AG04450 (cell line): ENCODE measurements at regions not wholly inside any gene's neighbourhood (a gene's known extent, or its start where the extent isn't known, plus 50 kb on each side); places are given as distances from the start of the nearest gene placed in this dataset.
"Not testable (repeated sequence)": the region's sequence is repeated elsewhere in the genome, so short reads cannot be mapped to it uniquely, and the experiment has no call there.

Source experiments
- CTCF ChIA-PET: fragments of 300-600, 350-600 bp; formaldehyde crosslinking; extraction: SDS; loops from one replicate; lab custom pipeline; 2022; ENCODE audit warnings: antibody characterized with exemption, inconsistent platforms; lab: Charles Lee
- POLR2A ChIA-PET: fragments of 350-600 bp; formaldehyde crosslinking; extraction: SDS; loops from one replicate; lab custom pipeline; 2021; ENCODE audit warnings: antibody characterized with exemption, inconsistent platforms; lab: Yijun Ruan, JAX
- DNase-seq: peaks from one replicate; pipeline ENCODE4 v3.0.0-alpha.2; 2011; ENCODE audit warnings: low read depth, low spot score
- H3K27ac ChIP-seq: one replicate; pipeline ENCODE4 v1.5.1; 2012; ENCODE audit warnings: low read depth, low read length, control low read depth
- H3K27me3 ChIP-seq: one replicate; pipeline ENCODE4 v1.6.0; 2012; ENCODE audit warnings: low read length; ENCODE audit not compliant: control insufficient read depth, insufficient read depth
- H3K4me3 ChIP-seq: 2 replicates; pipeline ENCODE4 v1.5.1; 2011; ENCODE audit warnings: mild to moderate bottlenecking, low read depth, low read length, control low read depth
- H3K9me3 ChIP-seq: 2 replicates; pipeline ENCODE4 v1.5.1; 2012; ENCODE audit warnings: low read length; ENCODE audit not compliant: control insufficient read depth, insufficient read depth
- TF ChIP-seq, protein P1 (sequence below): IDR thresholded peaks from 2 replicates; pipeline ENCODE4 v1.5.1; 2011; ENCODE audit warnings: low read depth, low read length, control low read depth, inconsistent platforms

DNA sequence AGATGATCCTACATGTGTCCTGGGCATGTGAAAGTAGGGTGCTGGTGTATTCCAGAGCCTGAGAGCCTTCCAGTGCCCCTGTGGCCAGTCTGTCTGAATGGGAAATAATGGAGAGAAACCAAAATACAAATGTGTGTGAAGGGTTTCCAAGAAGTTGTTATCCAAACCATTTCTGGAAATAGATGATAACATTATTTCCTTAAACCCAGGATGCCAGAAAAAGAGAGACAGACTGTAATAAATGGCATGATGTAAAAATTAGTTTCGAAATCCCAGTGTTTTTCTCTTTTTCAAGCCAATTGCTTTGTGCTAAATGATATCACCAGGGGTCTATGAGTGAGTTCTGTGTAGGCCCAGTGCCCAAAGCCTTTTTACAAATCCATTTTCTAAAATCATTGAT is 175.3 kb downstream of the PHLDA1 start:
- Histone ChIP-seq H3K9me3 (no peaks in the 10 kb centered on the region), H3K27me3 (no peaks in the 10 kb centered on the region), H3K27ac (no peak overlapping the region), H3K4me3 (no peak overlapping the region)
- DNase-seq = no peak
- TF ChIP-seq, protein P1, sequence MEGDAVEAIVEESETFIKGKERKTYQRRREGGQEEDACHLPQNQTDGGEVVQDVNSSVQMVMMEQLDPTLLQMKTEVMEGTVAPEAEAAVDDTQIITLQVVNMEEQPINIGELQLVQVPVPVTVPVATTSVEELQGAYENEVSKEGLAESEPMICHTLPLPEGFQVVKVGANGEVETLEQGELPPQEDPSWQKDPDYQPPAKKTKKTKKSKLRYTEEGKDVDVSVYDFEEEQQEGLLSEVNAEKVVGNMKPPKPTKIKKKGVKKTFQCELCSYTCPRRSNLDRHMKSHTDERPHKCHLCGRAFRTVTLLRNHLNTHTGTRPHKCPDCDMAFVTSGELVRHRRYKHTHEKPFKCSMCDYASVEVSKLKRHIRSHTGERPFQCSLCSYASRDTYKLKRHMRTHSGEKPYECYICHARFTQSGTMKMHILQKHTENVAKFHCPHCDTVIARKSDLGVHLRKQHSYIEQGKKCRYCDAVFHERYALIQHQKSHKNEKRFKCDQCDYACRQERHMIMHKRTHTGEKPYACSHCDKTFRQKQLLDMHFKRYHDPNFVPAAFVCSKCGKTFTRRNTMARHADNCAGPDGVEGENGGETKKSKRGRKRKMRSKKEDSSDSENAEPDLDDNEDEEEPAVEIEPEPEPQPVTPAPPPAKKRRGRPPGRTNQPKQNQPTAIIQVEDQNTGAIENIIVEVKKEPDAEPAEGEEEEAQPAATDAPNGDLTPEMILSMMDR = no peak
- ChIA-PET POLR2A (no interaction called here), CTCF (interaction anchor here (1.6 kb wide), 1 partner anchor 22 kb away, joined by 3 read pairs; no protein-coding TSS in a partner anchor)

DNA sequence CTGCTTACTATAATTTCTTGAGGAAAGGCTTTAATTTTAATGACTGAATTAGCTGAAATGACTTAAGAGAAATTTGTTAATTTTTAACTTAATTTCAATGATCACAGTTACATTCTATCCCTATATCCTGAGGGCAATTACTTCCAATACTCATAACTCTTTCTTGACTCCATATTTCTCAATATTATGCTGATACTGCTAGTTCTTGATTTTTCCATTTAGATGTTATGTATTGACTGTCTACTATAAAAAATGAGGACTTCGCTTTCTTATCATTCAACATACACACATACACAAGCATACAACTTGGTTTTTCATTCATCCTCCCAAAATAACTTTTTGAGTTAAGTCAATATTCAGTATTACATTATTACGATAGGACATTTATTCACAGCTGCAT is 176.2 kb downstream of the PHLDA1 start:
- H3K4me3 ChIP-seq = no peak overlapping the region
- no peak overlapping the region for H3K27ac ChIP-seq
- no peaks in the 10 kb centered on the region for H3K27me3 ChIP-seq
- H3K9me3 ChIP-seq = no peaks in the 10 kb centered on the region
- ChIA-PET CTCF (no interaction called here), POLR2A (interaction anchor here (0.5 kb wide), 1 partner anchor 734 kb away, joined by 3 read pairs; no protein-coding TSS in a partner anchor)
- DNase-seq = no peak
- TF ChIP-seq, protein P1 = no peak

DNA sequence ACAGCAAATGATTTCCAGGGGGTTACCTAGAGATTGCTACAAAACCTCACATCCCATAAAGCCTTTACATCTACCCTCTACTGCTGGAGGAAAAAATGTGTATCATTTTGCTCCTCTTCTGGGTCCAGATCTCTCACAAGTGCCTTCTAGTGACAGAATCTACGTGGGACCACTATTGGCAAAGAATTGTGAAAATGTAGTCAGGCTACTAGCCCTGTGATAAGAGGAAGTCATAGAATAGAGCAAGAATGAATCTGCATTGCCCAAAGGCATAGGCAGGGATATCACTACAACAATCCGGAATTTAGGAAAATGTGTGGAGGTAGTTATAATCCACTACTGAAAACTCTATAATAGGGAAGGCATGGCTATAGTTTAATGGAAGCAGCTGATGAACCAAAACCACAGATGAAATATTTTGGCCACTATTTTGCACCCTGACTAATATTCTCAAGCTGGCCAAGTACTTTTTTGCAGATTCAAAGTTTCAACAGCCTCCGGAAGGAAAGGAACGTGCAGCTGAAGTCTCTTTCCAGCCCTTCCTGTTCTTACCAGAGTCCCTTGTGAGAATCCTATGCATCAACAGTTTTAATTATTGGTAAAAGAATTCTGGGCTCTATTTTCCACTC is 176.8 kb downstream of the PHLDA1 start:
- no peaks in the 10 kb centered on the region for H3K27me3 ChIP-seq
- POLR2A ChIA-PET = no interaction called here
- H3K9me3 ChIP-seq = no peaks in the 10 kb centered on the region
- no peak overlapping the region for H3K27ac ChIP-seq
- DNase-seq = no peak
- CTCF ChIA-PET = no interaction called here
- H3K4me3 ChIP-seq = no peak overlapping the region
- TF ChIP-seq, protein P1 = no peak

DNA sequence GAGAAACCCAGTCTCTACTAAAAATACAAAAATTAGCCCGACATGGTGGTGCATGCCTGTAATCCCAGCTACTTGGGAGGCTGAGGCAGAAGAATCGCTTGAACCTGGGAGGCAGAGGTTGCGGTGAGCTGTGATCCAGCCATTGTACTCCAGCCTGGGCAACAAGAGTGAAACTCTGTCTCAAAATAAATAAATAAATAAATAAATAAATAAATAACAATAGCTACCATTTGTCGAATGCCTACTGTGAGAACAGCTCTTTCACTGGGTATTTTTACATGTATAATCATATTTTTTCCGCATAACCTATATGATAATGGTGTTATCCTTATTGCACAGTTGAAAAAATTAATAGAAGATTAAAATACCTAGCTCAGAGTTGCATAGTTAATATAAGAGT is 177.4 kb downstream of the PHLDA1 start:
- H3K27ac ChIP-seq, H3K9me3 ChIP-seq, H3K27me3 ChIP-seq, H3K4me3 ChIP-seq, DNase-seq, CTCF ChIA-PET: not testable (repeated sequence)
- POLR2A ChIA-PET = interaction anchor here (1.2 kb wide), 1 partner anchor 55 kb away, joined by 3 read pairs; no protein-coding TSS in a partner anchor

DNA sequence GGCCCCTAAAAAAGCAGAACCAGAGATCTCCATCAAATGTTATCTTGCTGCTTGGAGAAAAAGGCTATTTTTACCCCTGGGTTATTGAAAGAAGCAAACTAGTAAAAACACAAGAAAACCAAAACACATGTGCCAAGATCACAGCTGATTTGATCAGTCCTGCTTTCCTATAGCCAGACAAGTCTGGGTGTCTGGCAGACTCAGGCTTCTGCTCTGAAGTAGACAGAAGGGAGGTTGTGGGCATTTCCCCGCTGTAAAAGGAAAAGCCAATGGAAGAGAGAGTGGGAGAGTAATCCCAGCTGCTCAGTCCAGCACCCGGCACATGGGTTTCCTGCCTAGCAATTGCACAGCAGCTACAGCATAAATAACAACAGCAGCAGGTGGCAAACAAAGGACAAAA is 177.9 kb downstream of the PHLDA1 start:
- Histone ChIP-seq H3K27ac (no peak overlapping the region), H3K27me3 (no peaks in the 10 kb centered on the region), H3K9me3 (no peaks in the 10 kb centered on the region), H3K4me3 (no peak overlapping the region)
- DNase-seq = no peak
- TF ChIP-seq, protein P1 = no peak
- POLR2A ChIA-PET = interaction anchor here (1.2 kb wide), 1 partner anchor 55 kb away, joined by 3 read pairs; no protein-coding TSS in a partner anchor
- CTCF ChIA-PET = no interaction called here
